ENCODE measurements at regions not wholly inside any gene's neighbourhood (a gene's known extent, or its start where the extent isn't known, plus 50 kb on each side); places are given as distances from the start of the nearest gene placed in this dataset.

DNA sequence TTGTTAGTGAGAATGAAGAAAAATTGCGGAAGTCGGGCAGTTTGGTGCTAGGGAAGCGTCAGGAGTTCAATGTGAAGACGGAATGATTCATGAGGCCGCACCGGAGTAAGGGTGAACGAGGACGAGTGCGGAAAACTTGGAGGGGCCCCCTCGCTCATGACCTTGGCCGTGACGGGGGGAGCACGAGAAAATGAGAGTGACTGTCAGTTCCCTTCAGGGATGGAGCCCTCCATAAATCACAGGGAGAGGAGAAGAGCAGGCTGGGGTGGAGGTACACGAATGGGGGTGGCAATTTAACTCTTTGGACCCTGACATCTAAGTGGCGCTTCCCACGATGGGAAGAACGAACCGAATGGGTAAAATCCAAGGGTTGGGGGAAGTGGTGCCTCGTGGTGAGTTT, 486.4 kb downstream of the TSHZ3 start:
- TF ChIP-seq, protein P1, sequence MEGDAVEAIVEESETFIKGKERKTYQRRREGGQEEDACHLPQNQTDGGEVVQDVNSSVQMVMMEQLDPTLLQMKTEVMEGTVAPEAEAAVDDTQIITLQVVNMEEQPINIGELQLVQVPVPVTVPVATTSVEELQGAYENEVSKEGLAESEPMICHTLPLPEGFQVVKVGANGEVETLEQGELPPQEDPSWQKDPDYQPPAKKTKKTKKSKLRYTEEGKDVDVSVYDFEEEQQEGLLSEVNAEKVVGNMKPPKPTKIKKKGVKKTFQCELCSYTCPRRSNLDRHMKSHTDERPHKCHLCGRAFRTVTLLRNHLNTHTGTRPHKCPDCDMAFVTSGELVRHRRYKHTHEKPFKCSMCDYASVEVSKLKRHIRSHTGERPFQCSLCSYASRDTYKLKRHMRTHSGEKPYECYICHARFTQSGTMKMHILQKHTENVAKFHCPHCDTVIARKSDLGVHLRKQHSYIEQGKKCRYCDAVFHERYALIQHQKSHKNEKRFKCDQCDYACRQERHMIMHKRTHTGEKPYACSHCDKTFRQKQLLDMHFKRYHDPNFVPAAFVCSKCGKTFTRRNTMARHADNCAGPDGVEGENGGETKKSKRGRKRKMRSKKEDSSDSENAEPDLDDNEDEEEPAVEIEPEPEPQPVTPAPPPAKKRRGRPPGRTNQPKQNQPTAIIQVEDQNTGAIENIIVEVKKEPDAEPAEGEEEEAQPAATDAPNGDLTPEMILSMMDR (IDR thresholded peaks at IDR 0.05; ENCODE audit: low read length), result no peak
- TF ChIP-seq EZH2 (optimal IDR thresholded peaks at IDR 0.05; ENCODE audit: low read depth, low read length), result no peak

All from MM.1S (cell line).